Osteocyte (in vitro differentiated cells): ENCODE measurements at regions not wholly inside any gene's neighbourhood (a gene's known extent, or its start where the extent isn't known, plus 50 kb on each side); places are given as distances from the start of the nearest gene placed in this dataset.

Source experiments
- DNase-seq: peaks from one replicate; pipeline ENCODE4 v3.0.0; 2021; ENCODE audit warnings: mixed read lengths; ENCODE audit not compliant: unreplicated experiment; ENCODE audit errors: extremely low spot score
- H3K27ac Mint-ChIP-seq: one replicate; pipeline ENCODE4 v1.8.0; 2021; ENCODE audit warnings: mild to moderate bottlenecking, mixed read lengths; ENCODE audit not compliant: unreplicated experiment
- H3K27me3 Mint-ChIP-seq: one replicate; pipeline ENCODE4 v1.8.0; 2021; ENCODE audit warnings: mixed read lengths; ENCODE audit not compliant: unreplicated experiment
- H3K36me3 Mint-ChIP-seq: one replicate; pipeline ENCODE4 v1.8.0; 2021; ENCODE audit warnings: mixed read lengths; ENCODE audit not compliant: unreplicated experiment
- H3K4me1 Mint-ChIP-seq: one replicate; pipeline ENCODE4 v1.8.0; 2021; ENCODE audit warnings: mixed read lengths; ENCODE audit not compliant: unreplicated experiment
- H3K4me3 Mint-ChIP-seq: one replicate; pipeline ENCODE4 v1.8.0; 2021; ENCODE audit warnings: mild to moderate bottlenecking, moderate library complexity, mixed read lengths; ENCODE audit not compliant: unreplicated experiment
- H3K9me3 Mint-ChIP-seq: one replicate; pipeline ENCODE4 v1.8.0; 2021; ENCODE audit warnings: mixed read lengths; ENCODE audit not compliant: unreplicated experiment
- CTCF ChIP-seq: fragments of 200-600 bp; sonication (generic); IDR thresholded peaks from 2 replicates; pipeline ENCODE4 v1.5.0; 2021; ENCODE audit warnings: antibody characterized with exemption, mild to moderate bottlenecking, moderate library complexity

- TF ChIP-seq CTCF: no peak
- Mint-ChIP-seq H3K36me3 (no peaks in the 10 kb centered on the region), H3K4me3 (no peak overlapping the region), H3K27me3 (peaks cover 4% of the 10 kb centered on the region), H3K27ac (no peak overlapping the region), H3K9me3 (no peaks in the 10 kb centered on the region), H3K4me1 (no peaks in the 10 kb centered on the region)
- no peak for DNase-seq
These were observed 52.6 kb upstream of the PRMT8 start for GRCh38 chr12:3438401-3438800.
